ENCODE measurements at regions not wholly inside any gene's neighbourhood (a gene's known extent, or its start where the extent isn't known, plus 50 kb on each side); places are given as distances from the start of the nearest gene placed in this dataset.

DNA sequence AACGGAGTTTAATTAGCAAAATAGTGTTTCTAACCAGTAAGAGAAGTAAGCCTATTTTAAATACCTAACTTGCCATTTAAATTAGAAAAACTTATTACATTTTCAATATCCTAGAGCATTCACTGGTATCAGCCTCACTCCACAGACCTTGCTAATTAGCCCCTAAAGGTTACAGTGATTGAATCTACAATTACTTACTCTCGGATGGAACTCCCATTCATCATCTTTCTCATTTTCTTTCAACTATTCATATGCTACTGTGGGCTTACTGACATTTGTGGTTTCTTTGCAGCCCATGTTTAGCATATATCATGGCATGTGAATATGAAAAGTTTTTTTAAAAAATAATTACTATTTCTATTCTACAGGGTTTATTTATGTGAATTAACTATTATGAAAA is 86.4 kb downstream of the GPR37 start:
- Histone ChIP-seq H3K4me1 (no peaks in the 10 kb centered on the region), H3K36me3 (no peaks in the 10 kb centered on the region), H3K27me3 (no peaks in the 10 kb centered on the region), H3K27ac (no peak overlapping the region), H3K9me3 (no peaks in the 10 kb centered on the region), H3K4me3 (no peak overlapping the region)
- ATAC-seq (no peak), DNase-seq (no peak)
- intact Hi-C loops (cut with DNase I; ENCODE audit: low total_unique reads) (no loop called here), in situ Hi-C loops (cut with MboI; ENCODE audit: low sequenced_read_pairs in 4 of 4) (no loop called here)
- no peak for TF ChIP-seq POLR2A (IDR thresholded peaks at IDR 0.05)
- TF ChIP-seq, protein P1, sequence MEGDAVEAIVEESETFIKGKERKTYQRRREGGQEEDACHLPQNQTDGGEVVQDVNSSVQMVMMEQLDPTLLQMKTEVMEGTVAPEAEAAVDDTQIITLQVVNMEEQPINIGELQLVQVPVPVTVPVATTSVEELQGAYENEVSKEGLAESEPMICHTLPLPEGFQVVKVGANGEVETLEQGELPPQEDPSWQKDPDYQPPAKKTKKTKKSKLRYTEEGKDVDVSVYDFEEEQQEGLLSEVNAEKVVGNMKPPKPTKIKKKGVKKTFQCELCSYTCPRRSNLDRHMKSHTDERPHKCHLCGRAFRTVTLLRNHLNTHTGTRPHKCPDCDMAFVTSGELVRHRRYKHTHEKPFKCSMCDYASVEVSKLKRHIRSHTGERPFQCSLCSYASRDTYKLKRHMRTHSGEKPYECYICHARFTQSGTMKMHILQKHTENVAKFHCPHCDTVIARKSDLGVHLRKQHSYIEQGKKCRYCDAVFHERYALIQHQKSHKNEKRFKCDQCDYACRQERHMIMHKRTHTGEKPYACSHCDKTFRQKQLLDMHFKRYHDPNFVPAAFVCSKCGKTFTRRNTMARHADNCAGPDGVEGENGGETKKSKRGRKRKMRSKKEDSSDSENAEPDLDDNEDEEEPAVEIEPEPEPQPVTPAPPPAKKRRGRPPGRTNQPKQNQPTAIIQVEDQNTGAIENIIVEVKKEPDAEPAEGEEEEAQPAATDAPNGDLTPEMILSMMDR (IDR thresholded peaks at IDR 0.05 in 4 of 5, conservative IDR thresholded peaks at IDR 0.05 in 1 of 5) = no peak

DNA sequence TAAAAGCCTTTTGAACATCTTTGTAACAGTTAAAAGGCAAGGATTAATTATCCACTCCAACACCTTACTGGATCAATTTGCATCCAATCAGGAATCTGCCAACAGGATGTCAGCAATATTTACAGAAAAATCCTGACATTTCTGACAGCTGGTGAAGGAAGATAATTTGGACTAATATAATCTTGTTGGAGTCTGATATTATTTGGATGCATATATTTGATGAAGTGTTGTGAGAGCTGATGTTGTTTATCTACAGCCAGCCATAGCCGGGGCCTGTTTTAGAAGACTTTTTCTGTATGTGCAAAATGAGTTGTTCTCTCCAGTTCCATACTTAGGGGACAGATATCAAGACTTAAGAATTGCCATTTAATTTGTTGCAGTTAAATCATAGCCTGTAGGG is 91.1 kb downstream of the GPR37 start:
- no peaks in the 10 kb centered on the region for H3K36me3 ChIP-seq
- in situ Hi-C loops (cut with MboI; ENCODE audit: low sequenced_read_pairs in 4 of 4) (no loop called here), intact Hi-C loops (cut with DNase I; ENCODE audit: low total_unique reads) (no loop called here)
- no peaks in the 10 kb centered on the region for H3K4me1 ChIP-seq
- DNase-seq (no peak), ATAC-seq (no peak)
- TF ChIP-seq, protein P1 (IDR thresholded peaks at IDR 0.05 in 4 of 5, conservative IDR thresholded peaks at IDR 0.05 in 1 of 5) = no peak
- TF ChIP-seq POLR2A (IDR thresholded peaks at IDR 0.05) = no peak
- H3K9me3 ChIP-seq = no peaks in the 10 kb centered on the region
- no peaks in the 10 kb centered on the region for H3K27me3 ChIP-seq
- no peak overlapping the region for H3K4me3 ChIP-seq
- no peak overlapping the region for H3K27ac ChIP-seq

DNA sequence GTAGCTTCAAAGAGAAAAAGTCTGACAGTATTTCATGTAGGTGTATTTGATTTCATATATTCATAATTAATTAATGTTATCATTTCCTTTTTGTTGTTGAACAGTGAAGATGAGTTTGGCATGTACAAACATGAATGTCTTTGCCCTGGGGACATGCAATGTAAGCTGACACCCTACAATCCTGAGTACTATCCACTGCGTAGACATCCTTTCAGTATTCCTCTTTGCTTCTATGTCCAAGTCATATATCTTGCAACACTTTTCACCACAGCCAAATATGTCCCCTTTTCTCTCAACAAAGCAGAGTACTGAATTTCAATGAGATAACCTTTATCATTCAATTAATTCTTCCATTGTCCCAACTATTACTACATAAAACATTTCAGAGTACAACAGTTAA is 93.6 kb downstream of the GPR37 start:
- no peak for ATAC-seq
- H3K9me3 ChIP-seq = no peaks in the 10 kb centered on the region
- intact Hi-C loops (cut with DNase I; ENCODE audit: low total_unique reads) = no loop called here

DNA sequence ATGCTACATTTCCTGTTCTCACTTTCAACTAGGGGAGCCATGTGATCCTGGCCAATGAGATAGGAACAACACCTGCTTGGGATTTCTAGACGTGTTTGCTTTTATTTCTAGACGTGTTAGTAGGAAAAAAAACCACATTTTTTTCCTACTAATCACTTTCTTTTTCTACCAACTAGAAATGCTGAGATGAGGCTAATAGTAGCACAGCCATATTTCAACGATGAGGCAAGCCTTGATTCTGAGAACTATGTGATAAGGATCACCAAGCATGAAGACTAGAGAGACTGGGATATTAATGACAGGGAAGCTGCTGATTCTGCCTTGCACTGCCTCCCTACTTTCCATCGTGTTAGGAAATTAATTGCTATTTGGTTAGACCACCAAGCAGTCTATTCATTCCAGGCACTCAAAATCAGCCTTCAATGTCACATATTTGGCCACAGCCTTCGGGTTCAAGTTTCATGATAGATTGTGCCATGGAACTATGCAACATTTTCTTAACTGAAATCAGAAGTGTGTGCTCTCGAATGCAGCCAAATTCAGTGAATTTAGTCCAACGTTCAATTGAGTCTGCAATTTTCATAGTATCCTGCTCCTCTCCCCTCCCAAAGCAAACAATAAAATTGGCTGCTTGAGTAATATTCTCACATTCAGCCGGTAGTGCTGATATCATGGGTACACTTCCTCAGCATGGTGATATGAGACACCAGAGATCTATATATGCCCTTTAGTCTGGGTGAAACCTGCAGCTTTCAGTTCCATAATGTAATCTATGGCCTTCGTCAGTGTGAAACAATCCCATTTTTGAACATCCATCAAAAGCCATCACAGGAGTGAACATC is 98.1 kb downstream of the GPR37 start:
- no peak for TF ChIP-seq POLR2A (IDR thresholded peaks at IDR 0.05)
- TF ChIP-seq, protein P1 (IDR thresholded peaks at IDR 0.05 in 4 of 5, conservative IDR thresholded peaks at IDR 0.05 in 1 of 5) = no peak
- Histone ChIP-seq H3K9me3 (no peaks in the 10 kb centered on the region), H3K4me1 (no peaks in the 10 kb centered on the region), H3K27me3 (no peaks in the 10 kb centered on the region), H3K4me3 (no peak overlapping the region), H3K27ac (no peak overlapping the region), H3K36me3 (no peaks in the 10 kb centered on the region)
- intact Hi-C loops (cut with DNase I; ENCODE audit: low total_unique reads) (no loop called here), in situ Hi-C loops (cut with MboI; ENCODE audit: low sequenced_read_pairs in 4 of 4) (no loop called here)
- ATAC-seq (no peak), DNase-seq (no peak)

More for the DNA sequence above, 93.6 kb downstream of the GPR37 start:
- in situ Hi-C loops (cut with MboI; ENCODE audit: low sequenced_read_pairs in 4 of 4) = no loop called here
- Histone ChIP-seq H3K27me3 (no peaks in the 10 kb centered on the region), H3K36me3 (no peaks in the 10 kb centered on the region), H3K27ac (no peak overlapping the region), H3K4me3 (no peak overlapping the region), H3K4me1 (no peaks in the 10 kb centered on the region)
- TF ChIP-seq, protein P1 (IDR thresholded peaks at IDR 0.05 in 4 of 5, conservative IDR thresholded peaks at IDR 0.05 in 1 of 5) = no peak
- no peak for TF ChIP-seq POLR2A (IDR thresholded peaks at IDR 0.05)
- no peak for DNase-seq
